ENCODE measurements at regions not wholly inside any gene's neighbourhood (a gene's known extent, or its start where the extent isn't known, plus 50 kb on each side); places are given as distances from the start of the nearest gene placed in this dataset.

GRCh38 chr1:55574691-55575225, 359.6 kb upstream of the USP24 start:
- Histone ChIP-seq H2AFZ (ENCODE audit: low read length) (no peak overlapping the region), H3K4me1 (ENCODE audit: control insufficient read depth in 2 of 2, insufficient read depth in 1 of 2, low read depth in 1 of 2, low read length in 2 of 2) (peaks cover 0 to 7% of the 10 kb centered on the region in 2 donors), H3K36me3 (replicated peaks in 1 of 2; ENCODE audit: control insufficient read depth in 2 of 2, insufficient read depth in 2 of 2, low read length in 2 of 2) (no peaks in the 10 kb centered on the region), H4K8ac (ENCODE audit: low read depth, low read length) (no peak overlapping the region), H3K18ac (ENCODE audit: low read length) (no peak overlapping the region), H4K91ac (ENCODE audit: low read depth, low read length, poor library complexity) (no peak overlapping the region), H3K4me2 (ENCODE audit: insufficient read depth, low read length, poor library complexity, severe bottlenecking) (no peak overlapping the region), H2AK5ac (ENCODE audit: low read depth, low read length) (no peak overlapping the region), H3K9ac (ENCODE audit: low read depth, low read length, poor library complexity) (no peak overlapping the region), H3K27ac (replicated peaks; ENCODE audit: low read length) (no peak overlapping the region), H3K27me3 (ENCODE audit: control insufficient read depth in 3 of 3, insufficient read depth in 3 of 3, low read depth in 1 of 3, low read length in 3 of 3) (no peaks in the 10 kb centered on the region), H3K23ac (ENCODE audit: low read depth, low read length, poor library complexity) (no peak overlapping the region), H3K14ac (ENCODE audit: low read length) (no peak overlapping the region), H3K4ac (ENCODE audit: low read length) (no peak overlapping the region), H2BK5ac (ENCODE audit: low read length) (no peak overlapping the region), H2BK120ac (ENCODE audit: low read depth, low read length) (no peak overlapping the region), H3K9me3 (replicated peaks in 1 of 2; ENCODE audit: control insufficient read depth in 2 of 2, insufficient read depth in 1 of 2, low read depth in 1 of 2, low read length in 2 of 2) (no peaks in the 10 kb centered on the region), H2BK12ac (ENCODE audit: low read length) (no peak overlapping the region), H3K79me1 (ENCODE audit: low read depth, low read length) (no peaks in the 10 kb centered on the region), H2BK15ac (ENCODE audit: low read length) (no peak overlapping the region), H3K4me3 (ENCODE audit: low read length in 2 of 2) (no peak overlapping the region)
- no peak for DNase-seq (ENCODE audit: low spot score)
- no CpG with 5 or more reads among the region's 5 CpGs for WGBS, 2 donors (ENCODE audit: extremely low coverage in 2 of 2, insufficient read length in 2 of 2, insufficient replicate concordance in 1 of 2)

GRCh38 chr1:55572878-55573734, 357.9 kb upstream of the USP24 start:
- Histone ChIP-seq H3K23ac (ENCODE audit: low read depth, low read length, poor library complexity) (no peak overlapping the region), H3K4ac (ENCODE audit: low read length) (no peak overlapping the region), H3K9me3 (replicated peaks in 1 of 2; ENCODE audit: control insufficient read depth in 2 of 2, insufficient read depth in 1 of 2, low read depth in 1 of 2, low read length in 2 of 2) (peaks cover 0 to 2% of the 10 kb centered on the region in 2 donors), H3K27ac (replicated peaks; ENCODE audit: low read length) (no peak overlapping the region), H2BK15ac (ENCODE audit: low read length) (no peak overlapping the region), H2AFZ (ENCODE audit: low read length) (no peak overlapping the region), H3K14ac (ENCODE audit: low read length) (no peak overlapping the region), H3K4me2 (ENCODE audit: insufficient read depth, low read length, poor library complexity, severe bottlenecking) (no peak overlapping the region), H2BK120ac (ENCODE audit: low read depth, low read length) (no peak overlapping the region), H2AK5ac (ENCODE audit: low read depth, low read length) (no peak overlapping the region), H3K4me3 (ENCODE audit: low read length in 2 of 2) (no peak overlapping the region), H3K36me3 (replicated peaks in 1 of 2; ENCODE audit: control insufficient read depth in 2 of 2, insufficient read depth in 2 of 2, low read length in 2 of 2) (no peaks in the 10 kb centered on the region), H4K91ac (ENCODE audit: low read depth, low read length, poor library complexity) (no peak overlapping the region), H3K9ac (ENCODE audit: low read depth, low read length, poor library complexity) (no peak overlapping the region), H3K79me1 (ENCODE audit: low read depth, low read length) (no peaks in the 10 kb centered on the region), H3K4me1 (ENCODE audit: control insufficient read depth in 2 of 2, insufficient read depth in 1 of 2, low read depth in 1 of 2, low read length in 2 of 2) (peaks cover 0 to 7% of the 10 kb centered on the region in 2 donors), H2BK5ac (ENCODE audit: low read length) (no peak overlapping the region), H3K27me3 (ENCODE audit: control insufficient read depth in 3 of 3, insufficient read depth in 3 of 3, low read depth in 1 of 3, low read length in 3 of 3) (no peaks in the 10 kb centered on the region), H4K8ac (ENCODE audit: low read depth, low read length) (no peak overlapping the region), H3K18ac (ENCODE audit: low read length) (no peak overlapping the region), H2BK12ac (ENCODE audit: low read length) (no peak overlapping the region)
- DNase-seq (ENCODE audit: low spot score), result no peak
- WGBS, 2 donors (ENCODE audit: extremely low coverage in 2 of 2, insufficient read length in 2 of 2, insufficient replicate concordance in 1 of 2), result no CpG with 5 or more reads among the region's 14 CpGs

DNA sequence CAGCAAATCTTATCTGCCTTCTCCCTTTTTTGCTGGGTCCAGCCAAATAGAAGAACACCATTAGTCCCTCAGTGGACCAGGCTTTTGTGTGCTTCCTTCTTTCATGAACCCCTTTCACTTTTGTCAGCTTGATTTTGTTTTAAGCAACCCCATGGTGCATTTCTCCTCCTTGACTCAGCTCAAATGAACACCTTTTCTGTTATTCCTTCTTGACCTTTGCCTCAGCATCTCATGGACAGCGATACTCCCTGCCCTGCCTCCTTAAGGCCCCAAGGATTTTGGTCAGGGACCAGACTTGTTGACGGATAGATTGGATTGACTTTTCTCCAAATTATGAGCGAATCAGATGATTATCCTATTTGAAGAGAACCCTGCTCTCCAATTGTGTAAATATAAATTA, 356.6 kb upstream of the USP24 start:
- no peak for DNase-seq (ENCODE audit: low spot score)
- no peak overlapping the region for H2AK5ac ChIP-seq (ENCODE audit: low read depth, low read length)
- H3K14ac ChIP-seq (ENCODE audit: low read length), result no peak overlapping the region
- H2BK5ac ChIP-seq (ENCODE audit: low read length), result no peak overlapping the region
- H4K91ac ChIP-seq (ENCODE audit: low read depth, low read length, poor library complexity), result no peak overlapping the region
- H4K8ac ChIP-seq (ENCODE audit: low read depth, low read length), result no peak overlapping the region
- no peak overlapping the region for H2BK120ac ChIP-seq (ENCODE audit: low read depth, low read length)
- H2BK12ac ChIP-seq (ENCODE audit: low read length), result no peak overlapping the region
- no peak overlapping the region for H3K4me2 ChIP-seq (ENCODE audit: insufficient read depth, low read length, poor library complexity, severe bottlenecking)
- H2BK15ac ChIP-seq (ENCODE audit: low read length), result no peak overlapping the region
- no peak overlapping the region for H3K27ac ChIP-seq (replicated peaks; ENCODE audit: low read length)
- no peaks in the 10 kb centered on the region for H3K27me3 ChIP-seq (ENCODE audit: control insufficient read depth in 3 of 3, insufficient read depth in 3 of 3, low read depth in 1 of 3, low read length in 3 of 3)
- no peaks in the 10 kb centered on the region for H3K36me3 ChIP-seq (replicated peaks in 1 of 2; ENCODE audit: control insufficient read depth in 2 of 2, insufficient read depth in 2 of 2, low read length in 2 of 2)
- no peak overlapping the region for H3K4me3 ChIP-seq (ENCODE audit: low read length in 2 of 2)
- no peaks in the 10 kb centered on the region for H3K79me1 ChIP-seq (ENCODE audit: low read depth, low read length)
- WGBS, 2 donors (ENCODE audit: extremely low coverage in 2 of 2, insufficient read length in 2 of 2, insufficient replicate concordance in 1 of 2), result no CpG with 5 or more reads among the region's 3 CpGs
- H3K4ac ChIP-seq (ENCODE audit: low read length), result no peak overlapping the region
- H2AFZ ChIP-seq (ENCODE audit: low read length), result no peak overlapping the region
- no peak overlapping the region for H3K18ac ChIP-seq (ENCODE audit: low read length)
- peaks cover 0 to 2% of the 10 kb centered on the region in 2 donors for H3K9me3 ChIP-seq (replicated peaks in 1 of 2; ENCODE audit: control insufficient read depth in 2 of 2, insufficient read depth in 1 of 2, low read depth in 1 of 2, low read length in 2 of 2)
- no peak overlapping the region for H3K23ac ChIP-seq (ENCODE audit: low read depth, low read length, poor library complexity)
- peaks cover 0 to 5% of the 10 kb centered on the region in 2 donors for H3K4me1 ChIP-seq (ENCODE audit: control insufficient read depth in 2 of 2, insufficient read depth in 1 of 2, low read depth in 1 of 2, low read length in 2 of 2)
- H3K9ac ChIP-seq (ENCODE audit: low read depth, low read length, poor library complexity), result no peak overlapping the region

- WGBS, 2 donors (ENCODE audit: extremely low coverage in 2 of 2, insufficient read length in 2 of 2, insufficient replicate concordance in 1 of 2), result no CpG with 5 or more reads among the region's 2 CpGs
- no peak overlapping the region for H4K91ac ChIP-seq (ENCODE audit: low read depth, low read length, poor library complexity)
- H3K23ac ChIP-seq (ENCODE audit: low read depth, low read length, poor library complexity), result no peak overlapping the region
- H2BK15ac ChIP-seq (ENCODE audit: low read length), result no peak overlapping the region
- H3K18ac ChIP-seq (ENCODE audit: low read length), result no peak overlapping the region
- no peak overlapping the region for H3K27ac ChIP-seq (replicated peaks; ENCODE audit: low read length)
- no peaks in the 10 kb centered on the region for H3K27me3 ChIP-seq (ENCODE audit: control insufficient read depth in 3 of 3, insufficient read depth in 3 of 3, low read depth in 1 of 3, low read length in 3 of 3)
- H4K8ac ChIP-seq (ENCODE audit: low read depth, low read length), result no peak overlapping the region
- H3K9me3 ChIP-seq (replicated peaks in 1 of 2; ENCODE audit: control insufficient read depth in 2 of 2, insufficient read depth in 1 of 2, low read depth in 1 of 2, low read length in 2 of 2), result peaks cover 0 to 2% of the 10 kb centered on the region in 2 donors
- H3K4me2 ChIP-seq (ENCODE audit: insufficient read depth, low read length, poor library complexity, severe bottlenecking), result no peak overlapping the region
- H3K36me3 ChIP-seq (replicated peaks in 1 of 2; ENCODE audit: control insufficient read depth in 2 of 2, insufficient read depth in 2 of 2, low read length in 2 of 2), result no peaks in the 10 kb centered on the region
- no peaks in the 10 kb centered on the region for H3K79me1 ChIP-seq (ENCODE audit: low read depth, low read length)
- H2BK5ac ChIP-seq (ENCODE audit: low read length), result no peak overlapping the region
- H2BK12ac ChIP-seq (ENCODE audit: low read length), result no peak overlapping the region
- H3K9ac ChIP-seq (ENCODE audit: low read depth, low read length, poor library complexity), result no peak overlapping the region
- H3K14ac ChIP-seq (ENCODE audit: low read length), result no peak overlapping the region
- H2AK5ac ChIP-seq (ENCODE audit: low read depth, low read length), result no peak overlapping the region
- no peak overlapping the region for H2AFZ ChIP-seq (ENCODE audit: low read length)
- H3K4me3 ChIP-seq (ENCODE audit: low read length in 2 of 2), result no peak overlapping the region
- peaks cover 0 to 5% of the 10 kb centered on the region in 2 donors for H3K4me1 ChIP-seq (ENCODE audit: control insufficient read depth in 2 of 2, insufficient read depth in 1 of 2, low read depth in 1 of 2, low read length in 2 of 2)
- H2BK120ac ChIP-seq (ENCODE audit: low read depth, low read length), result no peak overlapping the region
- no peak for DNase-seq (ENCODE audit: low spot score)
- no peak overlapping the region for H3K4ac ChIP-seq (ENCODE audit: low read length)
Measured at GRCh38 chr1:55569417-55569816, 354.3 kb upstream of the USP24 start.

Data from neuronal stem cell (in vitro differentiated cells).